A549 (cell line): ENCODE measurements at regions not wholly inside any gene's neighbourhood (a gene's known extent, or its start where the extent isn't known, plus 50 kb on each side); places are given as distances from the start of the nearest gene placed in this dataset.

Experiments used
- ATAC-seq, 2 experiments: fragments of 200-7000 bp in 1 of 2; fragments of >200 bp in 1 of 2; cut with Nextera tagmentation in 1 of 2; cut with Tn5 transposase in 1 of 2; 3 replicates each; pipeline versions ENCODE4 v1.8.0 to v1.9.1; 2018 to 2020; ENCODE audit warnings: mild to moderate bottlenecking in 1 of 2, moderate library complexity in 1 of 2
- CTCF ChIA-PET: fragments of 300-600 bp; sonication (Branson Sonifier 250); formaldehyde crosslinking; extraction: SDS; loops from one replicate; lab custom pipeline; 2021; ENCODE audit warnings: antibody characterized with exemption, inconsistent platforms; lab: Yijun Ruan, JAX
- POLR2A ChIA-PET: fragments of 350-600 bp; formaldehyde crosslinking; extraction: SDS; loops from one replicate; lab custom pipeline; 2021; ENCODE audit warnings: antibody characterized with exemption, inconsistent platforms; lab: Yijun Ruan, JAX
- DNase-seq, 2 experiments: peaks; one replicate each; pipeline versions ENCODE4 v3.0.0 to v3.0.0-alpha.2; 2011 to 2016; ENCODE audit warnings: low read depth in 1 of 2, low spot score in 1 of 2
- FAIRE-seq: peaks from 2 replicates; lab custom pipeline; 2011; peaks lifted over from hg19 to GRCh38; lab: Jason Lieb, UNC
- H3K27ac ChIP-seq, 2 experiments: fragments of >200 bp; sonication (Bioruptor Twin); formaldehyde crosslinking; 3 replicates each; pipeline ENCODE4 v1.5.1; 2016 to 2017
- H3K4me1 ChIP-seq: fragments of >200 bp; sonication (Bioruptor Twin); formaldehyde crosslinking; 3 replicates; pipeline ENCODE4 v1.6.1; 2016
- H3K4me2 ChIP-seq: fragments of >200 bp; sonication (Bioruptor Twin); formaldehyde crosslinking; 3 replicates; pipeline ENCODE4 v1.6.1; 2016
- H3K4me3 ChIP-seq: fragments of >200 bp; sonication (Bioruptor Twin); formaldehyde crosslinking; 3 replicates; pipeline ENCODE4 v1.5.1; 2016
- H3K9me3 ChIP-seq: fragments of >200 bp; sonication (Bioruptor Twin); formaldehyde crosslinking; 3 replicates; pipeline ENCODE4 v1.6.1; 2016
- ATOH8 ChIP-seq: fragments of 250-450 bp; sonication (Bioruptor Pico); IDR thresholded peaks from 2 replicates; pipeline ENCODE4 v1.5.0; 2020; ENCODE audit warnings: low read depth, mild to moderate bottlenecking, moderate library complexity
- BCL3 ChIP-seq: fragments of >200 bp; sonication (Bioruptor Twin); formaldehyde crosslinking; IDR thresholded peaks from 3 replicates; pipeline ENCODE4 v1.6.1; 2016
- CTCF ChIP-seq: fragments of >200 bp; sonication (Bioruptor Twin); formaldehyde crosslinking; IDR thresholded peaks from 3 replicates; pipeline ENCODE4 v1.5.1; 2016
- EP300 ChIP-seq, 2 experiments: fragments of >200 bp; sonication (Bioruptor Twin); formaldehyde crosslinking; IDR thresholded peaks; 2 replicates in 1 of 2; 3 replicates in 1 of 2; pipeline ENCODE4 v1.6.1; 2016 to 2017
- ESRRA ChIP-seq: fragments of 150-350 bp; IDR thresholded peaks from 2 replicates; pipeline ENCODE4 v1.6.1; 2014; ENCODE audit warnings: mild to moderate bottlenecking, low read length, borderline replicate concordance
- FOSB ChIP-seq: fragments of 250-450 bp; sonication (Bioruptor Pico); IDR thresholded peaks from 2 replicates; pipeline ENCODE4 v1.5.0; 2020; ENCODE audit warnings: mild to moderate bottlenecking, moderate library complexity
- HMGXB4 ChIP-seq: fragments of 250-450 bp; sonication (Bioruptor Pico); IDR thresholded peaks from 2 replicates; pipeline ENCODE4 v1.5.0; 2021; ENCODE audit warnings: mild to moderate bottlenecking, moderate library complexity, borderline replicate concordance
- HOXB5 ChIP-seq: fragments of 250-450 bp; sonication (Bioruptor Pico); IDR thresholded peaks from 2 replicates; pipeline ENCODE4 v1.5.0; 2020; ENCODE audit warnings: mild to moderate bottlenecking, moderate library complexity
- JUN ChIP-seq, 2 experiments: fragments of >200 bp; sonication (Bioruptor Twin); formaldehyde crosslinking; IDR thresholded peaks; 2 replicates in 1 of 2; 3 replicates in 1 of 2; pipeline ENCODE4 v1.6.1; 2016 to 2017
- KDM5A ChIP-seq: fragments of 200-600 bp; sonication (generic); IDR thresholded peaks from 2 replicates; pipeline ENCODE4 v1.6.1; 2016; ENCODE audit warnings: antibody characterized with exemption, mild to moderate bottlenecking
- MAFK ChIP-seq: fragments of 450-650 bp; IDR thresholded peaks from 2 replicates; pipeline ENCODE4 v1.6.1; 2014; ENCODE audit not compliant: partially characterized antibody
- NFE2L2 ChIP-seq: fragments of 150-350 bp; conservative IDR thresholded peaks from 2 replicates; pipeline ENCODE4 v1.6.1; 2014; ENCODE audit warnings: low read length
- PHF8 ChIP-seq: fragments of 200-600 bp; sonication (generic); IDR thresholded peaks from 2 replicates; pipeline ENCODE4 v1.6.1; 2016; ENCODE audit warnings: low read depth, mild to moderate bottlenecking, antibody characterized with exemption, moderate library complexity, borderline replicate concordance
- POLR2A ChIP-seq: IDR thresholded peaks from 2 replicates; pipeline ENCODE4 v1.6.1; 2012; ENCODE audit warnings: mild to moderate bottlenecking, low read length
- RAD21 ChIP-seq, 2 experiments: fragments of >200 bp in 1 of 2; sonication (Bioruptor Twin) in 1 of 2; formaldehyde crosslinking in 1 of 2; IDR thresholded peaks in 1 of 2; conservative IDR thresholded peaks in 1 of 2; 2 replicates in 1 of 2; 3 replicates in 1 of 2; pipeline ENCODE4 v1.6.1; 2012 to 2018; ENCODE audit warnings: inconsistent platforms in 1 of 2
- RARB ChIP-seq: fragments of 250-450 bp; sonication (Bioruptor Pico); IDR thresholded peaks from 2 replicates; pipeline ENCODE4 v1.8.0; 2021; ENCODE audit warnings: mild to moderate bottlenecking, moderate library complexity
- RCOR1 ChIP-seq: fragments of 150-350 bp; IDR thresholded peaks from 2 replicates; pipeline ENCODE4 v1.6.1; 2014; ENCODE audit warnings: antibody characterized with exemption, low read length, low read depth
- RNF2 ChIP-seq: fragments of 200-600 bp; sonication (generic); IDR thresholded peaks from 2 replicates; pipeline ENCODE4 v1.6.1; 2016; ENCODE audit warnings: low read depth, mild to moderate bottlenecking, antibody characterized with exemption, moderate library complexity, borderline replicate concordance
- ZFP36 ChIP-seq: fragments of 450-650 bp; IDR thresholded peaks from 2 replicates; pipeline ENCODE4 v1.6.1; 2014; ENCODE audit warnings: borderline replicate concordance; ENCODE audit not compliant: partially characterized antibody
- ZNF302 ChIP-seq: fragments of 250-450 bp; sonication (Bioruptor Pico); IDR thresholded peaks from 2 replicates; pipeline ENCODE4 v1.9.0; 2021; ENCODE audit warnings: inconsistent platforms, mild to moderate bottlenecking, moderate library complexity
- ZSCAN20 ChIP-seq: fragments of 250-450 bp; sonication (Bioruptor Pico); IDR thresholded peaks from 2 replicates; pipeline ENCODE4 v1.8.0; 2022; ENCODE audit warnings: mild to moderate bottlenecking, moderate library complexity
- WGBS: methylation state at CpG from one replicate; pipeline ENCODE4 v1.1.6; 2017; ENCODE audit errors: missing lambda C conversion rate; 5-methylcytosine and 5-hydroxymethylcytosine counted together

- TF ChIP-seq ZFP36 = no peak
- no peak for TF ChIP-seq PHF8
- no peak for TF ChIP-seq HOXB5 (CRISPR knock-in tag)
- TF ChIP-seq RAD21 (conservative IDR thresholded peaks at IDR 0.05 in 1 of 2, IDR thresholded peaks at IDR 0.05 in 1 of 2) = no peak
Observed at GRCh38 chr4:179521952-179522351, 2079.7 kb upstream of the AGA start (continued).

GRCh38 chr4:179530958-179531357 is 2088.7 kb upstream of the AGA start:
- no peaks in the 10 kb centered on the region for H3K9me3 ChIP-seq
- POLR2A ChIA-PET = no interaction called here
- H3K4me3 ChIP-seq = no peak overlapping the region
- no peak for TF ChIP-seq ZNF302
- H3K27ac ChIP-seq = no peak overlapping the region
- no peaks in the 10 kb centered on the region for H3K4me1 ChIP-seq
- no peak for DNase-seq
- CTCF ChIA-PET = no interaction called here
- H3K4me2 ChIP-seq = no peak overlapping the region
- WGBS = 24% methylated on average over 3 of the region's 3 CpGs
- no peak for FAIRE-seq
- no peak for ATAC-seq

- H3K4me1 ChIP-seq = no peaks in the 10 kb centered on the region
- 42% methylated on average over 3 of the region's 3 CpGs for WGBS
- no peaks in the 10 kb centered on the region for H3K9me3 ChIP-seq
- TF ChIP-seq RCOR1 = no peak
- peak; percentile 7 for TF ChIP-seq MAFK
- no peak overlapping the region for H3K4me2 ChIP-seq
- ChIA-PET POLR2A (no interaction called here), CTCF (no interaction called here)
- FAIRE-seq (no peak), DNase-seq (no peak), ATAC-seq (no peak)
- H3K4me3 ChIP-seq = no peak overlapping the region
- no peak overlapping the region for H3K27ac ChIP-seq
Observed at GRCh38 chr4:179536694-179537093, 2094.5 kb upstream of the AGA start.

GRCh38 chr4:179539641-179540040 is 2097.4 kb upstream of the AGA start:
- ChIA-PET POLR2A (no interaction called here), CTCF (no interaction called here)
- no peak for TF ChIP-seq NFE2L2
- WGBS = 9% methylated on average over 3 of the region's 3 CpGs
- Histone ChIP-seq H3K4me3 (no peak overlapping the region), H3K9me3 (no peaks in the 10 kb centered on the region), H3K27ac (no peak overlapping the region), H3K4me1 (no peaks in the 10 kb centered on the region), H3K4me2 (no peak overlapping the region)
- FAIRE-seq = no peak
- no peak for ATAC-seq
- DNase-seq = no peak

GRCh38 chr4:179543771-179544170 is 2101.5 kb upstream of the AGA start:
- Histone ChIP-seq H3K27ac (no peak overlapping the region), H3K9me3 (no peaks in the 10 kb centered on the region)
- POLR2A ChIA-PET = no interaction called here
- no peak for ATAC-seq
- FAIRE-seq = no peak
- DNase-seq = no peak
- TF ChIP-seq RARB (CRISPR knock-in tag) (no peak), POLR2A (no peak)
- TF ChIP-seq, all 56 proteins: peak for 0
- Histone ChIP-seq H3K4me2 (no peak overlapping the region), H3K4me1 (no peaks in the 10 kb centered on the region), H3K4me3 (no peak overlapping the region)
- 22% methylated on average over 6 of the region's 6 CpGs for WGBS
- CTCF ChIA-PET = no interaction called here

- no peak for DNase-seq
- CTCF ChIA-PET = no interaction called here
- Histone ChIP-seq H3K4me3 (no peak overlapping the region), H3K4me2 (no peak overlapping the region), H3K27ac (no peak overlapping the region), H3K4me1 (no peaks in the 10 kb centered on the region), H3K9me3 (no peaks in the 10 kb centered on the region)
- no peak for ATAC-seq
- POLR2A ChIA-PET = no interaction called here
- 68% methylated on average over 1 of the region's 1 CpG for WGBS
- no peak for FAIRE-seq
- no peak for TF ChIP-seq ATOH8
- no peak for TF ChIP-seq BCL3
- TF ChIP-seq FOSB (CRISPR knock-in tag) = no peak
- TF ChIP-seq JUN (IDR thresholded peaks at IDR 0.05) = no peak
- no peak for TF ChIP-seq KDM5A
- TF ChIP-seq RCOR1 = no peak
- no peak for TF ChIP-seq HMGXB4
- TF ChIP-seq ESRRA = no peak
- TF ChIP-seq CTCF = no peak
- no peak for TF ChIP-seq RARB (CRISPR knock-in tag)
- no peak for TF ChIP-seq ZSCAN20 (CRISPR knock-in tag)
- no peak for TF ChIP-seq RNF2
- no peak for TF ChIP-seq EP300 (IDR thresholded peaks at IDR 0.05)
Observed at GRCh38 chr4:179544496-179544895, 2102.3 kb upstream of the AGA start.
